Neuronal stem cell (in vitro differentiated cells): ENCODE measurements at regions not wholly inside any gene's neighbourhood (a gene's known extent, or its start where the extent isn't known, plus 50 kb on each side); places are given as distances from the start of the nearest gene placed in this dataset.

Experiments used
- DNase-seq: peaks from one replicate; pipeline ENCODE4 v3.0.0-alpha.2; 2013; ENCODE audit warnings: low spot score
- H2AFZ ChIP-seq: one replicate; pipeline ENCODE4 v1.6.1; 2013; ENCODE audit warnings: mild to moderate bottlenecking, low read length, inconsistent platforms
- H2AK5ac ChIP-seq: 2 replicates; pipeline ENCODE4 v1.6.1; 2013; ENCODE audit warnings: low read depth, mild to moderate bottlenecking, inconsistent platforms, low read length, moderate library complexity, mixed read lengths
- H2BK120ac ChIP-seq: 2 replicates; pipeline ENCODE4 v1.6.1; 2013; ENCODE audit warnings: low read depth, mild to moderate bottlenecking, inconsistent platforms, low read length, moderate library complexity, mixed read lengths
- H2BK12ac ChIP-seq: one replicate; pipeline ENCODE4 v1.6.1; 2013; ENCODE audit warnings: low read length, inconsistent platforms
- H2BK15ac ChIP-seq: 2 replicates; pipeline ENCODE4 v1.6.1; 2013; ENCODE audit warnings: mild to moderate bottlenecking, low read length, inconsistent platforms, mixed read lengths
- H2BK5ac ChIP-seq: one replicate; pipeline ENCODE4 v1.6.1; 2013; ENCODE audit warnings: inconsistent platforms, mild to moderate bottlenecking, low read length, moderate library complexity
- H3K14ac ChIP-seq: one replicate; pipeline ENCODE4 v1.6.1; 2013; ENCODE audit warnings: low read length, inconsistent platforms
- H3K18ac ChIP-seq: 2 replicates; pipeline ENCODE4 v1.6.1; 2013; ENCODE audit warnings: low read length, inconsistent platforms
- H3K23ac ChIP-seq: 2 replicates; pipeline ENCODE4 v1.6.1; 2013; ENCODE audit warnings: low read depth, mild to moderate bottlenecking, mixed read lengths, low read length, inconsistent platforms; ENCODE audit not compliant: poor library complexity
- H3K27ac ChIP-seq: replicated peaks from 3 replicates; pipeline ENCODE4 v1.5.1; 2013; ENCODE audit warnings: low read length, inconsistent platforms
- H3K27me3 ChIP-seq, 3 experiments: 2 replicates each; pipeline ENCODE4 v1.6.1; 2013; ENCODE audit warnings: low read length in 3 of 3, mild to moderate bottlenecking in 2 of 3, inconsistent platforms in 1 of 3, low read depth in 1 of 3, mixed read lengths in 1 of 3, moderate library complexity in 1 of 3; ENCODE audit not compliant: control insufficient read depth in 3 of 3, insufficient read depth in 3 of 3
- H3K36me3 ChIP-seq, 2 donors: replicated peaks in 1 of 2; 2 replicates each; pipeline ENCODE4 v1.6.1; 2013; ENCODE audit warnings: low read length in 2 of 2; ENCODE audit not compliant: control insufficient read depth in 2 of 2, insufficient read depth in 2 of 2
- H3K4ac ChIP-seq: 2 replicates; pipeline ENCODE4 v1.6.1; 2013; ENCODE audit warnings: inconsistent platforms, mild to moderate bottlenecking, low read length, moderate library complexity
- H3K4me1 ChIP-seq, 2 donors: 1 replicate in 1 of 2; 2 replicates in 1 of 2; pipeline ENCODE4 v1.6.1; 2013; ENCODE audit warnings: low read length in 2 of 2, low read depth in 1 of 2; ENCODE audit not compliant: control insufficient read depth in 2 of 2, insufficient read depth in 1 of 2
- H3K4me2 ChIP-seq: one replicate; pipeline ENCODE4 v1.6.1; 2013; ENCODE audit warnings: mild to moderate bottlenecking, low read length, inconsistent platforms; ENCODE audit not compliant: insufficient read depth, poor library complexity, severe bottlenecking
- H3K4me3 ChIP-seq, 2 donors: 2 replicates each; pipeline ENCODE4 v1.5.1; 2013; ENCODE audit warnings: low read length in 2 of 2, mild to moderate bottlenecking in 2 of 2, inconsistent platforms in 1 of 2, moderate library complexity in 1 of 2
- H3K79me1 ChIP-seq: one replicate; pipeline ENCODE4 v1.6.1; 2013; ENCODE audit warnings: low read depth, mild to moderate bottlenecking, inconsistent platforms, low read length, moderate library complexity
- H3K9ac ChIP-seq: one replicate; pipeline ENCODE4 v1.6.1; 2013; ENCODE audit warnings: mild to moderate bottlenecking, low read depth, low read length, inconsistent platforms; ENCODE audit not compliant: poor library complexity
- H3K9me3 ChIP-seq, 2 donors: replicated peaks in 1 of 2; 2 replicates each; pipeline versions ENCODE3 to v1.6.1; 2013; ENCODE audit warnings: low read length in 2 of 2, mild to moderate bottlenecking in 2 of 2, inconsistent platforms in 1 of 2, low read depth in 1 of 2, mixed read lengths in 1 of 2, moderate library complexity in 1 of 2; ENCODE audit not compliant: control insufficient read depth in 2 of 2, insufficient read depth in 1 of 2
- H4K8ac ChIP-seq: one replicate; pipeline ENCODE4 v1.6.1; 2013; ENCODE audit warnings: low read depth, mild to moderate bottlenecking, inconsistent platforms, low read length, moderate library complexity
- H4K91ac ChIP-seq: one replicate; pipeline ENCODE4 v1.6.1; 2013; ENCODE audit warnings: low read length, low read depth, mild to moderate bottlenecking, inconsistent platforms; ENCODE audit not compliant: poor library complexity
- WGBS, 2 donors: extraction: QIAGEN DNeasy Blood & Tissue Kit; methylation state at CpG; one replicate each; pipeline ENCODE4 v1.1.7; 2013; ENCODE audit warnings: missing lambda C conversion rate in 2 of 2, mixed read lengths in 1 of 2; ENCODE audit not compliant: insufficient read length in 2 of 2, insufficient replicate concordance in 1 of 2; ENCODE audit errors: extremely low coverage in 2 of 2; 5-methylcytosine and 5-hydroxymethylcytosine counted together

GRCh38 chr13:107057028-107057631, 489.2 kb upstream of the ARGLU1 start:
- WGBS, 2 donors = no CpG with 5 or more reads among the region's 3 CpGs

GRCh38 chr13:107043021-107043956, 475.4 kb upstream of the ARGLU1 start:
- no peaks in the 10 kb centered on the region for H3K79me1 ChIP-seq
- no peak overlapping the region for H2AFZ ChIP-seq
- H2BK15ac ChIP-seq = no peak overlapping the region
- no peak overlapping the region for H4K91ac ChIP-seq
- H2AK5ac ChIP-seq = no peak overlapping the region
- no peaks in the 10 kb centered on the region for H3K9me3 ChIP-seq
- H3K4ac ChIP-seq = no peak overlapping the region
- H3K36me3 ChIP-seq = no peaks in the 10 kb centered on the region
- no peak overlapping the region for H3K9ac ChIP-seq
- no peak overlapping the region for H2BK12ac ChIP-seq
- H3K14ac ChIP-seq = no peak overlapping the region
- whole genome bisulfite sequencing, 2 donors = no CpG with 5 or more reads among the region's 7 CpGs
- no peak overlapping the region for H2BK5ac ChIP-seq
- H3K4me1 ChIP-seq = no peaks in the 10 kb centered on the region
- no peak overlapping the region for H2BK120ac ChIP-seq
- DNase-seq = no peak
- H3K27ac ChIP-seq = no peak overlapping the region
- no peak overlapping the region for H3K4me2 ChIP-seq
- H3K4me3 ChIP-seq = no peak overlapping the region
- H3K18ac ChIP-seq = no peak overlapping the region
- H3K23ac ChIP-seq = no peak overlapping the region
- H3K27me3 ChIP-seq = no peaks in the 10 kb centered on the region
- H4K8ac ChIP-seq = no peak overlapping the region

More at GRCh38 chr13:107057028-107057631, 489.2 kb upstream of the ARGLU1 start:
- Histone ChIP-seq H3K4me3 (no peak overlapping the region), H4K8ac (no peak overlapping the region), H3K4ac (no peak overlapping the region), H3K79me1 (no peaks in the 10 kb centered on the region), H2BK120ac (no peak overlapping the region), H2AFZ (no peak overlapping the region), H3K23ac (no peak overlapping the region), H2BK12ac (no peak overlapping the region), H3K4me2 (no peak overlapping the region), H3K14ac (no peak overlapping the region), H3K9me3 (no peaks in the 10 kb centered on the region), H3K9ac (no peak overlapping the region), H2BK15ac (no peak overlapping the region), H2AK5ac (no peak overlapping the region), H4K91ac (no peak overlapping the region), H3K27me3 (no peaks in the 10 kb centered on the region), H3K36me3 (no peaks in the 10 kb centered on the region), H3K18ac (no peak overlapping the region), H2BK5ac (no peak overlapping the region), H3K27ac (no peak overlapping the region), H3K4me1 (no peaks in the 10 kb centered on the region)
- DNase-seq = no peak

- WGBS, 2 donors = no CpG with 5 or more reads among the region's 2 CpGs
- Histone ChIP-seq H2BK5ac (no peak overlapping the region), H2AK5ac (no peak overlapping the region), H2BK15ac (no peak overlapping the region), H3K36me3 (no peaks in the 10 kb centered on the region), H2BK12ac (no peak overlapping the region), H3K14ac (no peak overlapping the region), H3K4ac (no peak overlapping the region), H3K4me2 (no peak overlapping the region), H4K91ac (no peak overlapping the region), H3K27me3 (no peaks in the 10 kb centered on the region), H3K79me1 (no peaks in the 10 kb centered on the region), H3K9me3 (peaks cover 0 to 2% of the 10 kb centered on the region in 2 donors), H3K4me3 (no peak overlapping the region), H2AFZ (no peak overlapping the region), H3K9ac (no peak overlapping the region), H3K4me1 (peaks cover 0 to 3% of the 10 kb centered on the region in 2 donors), H4K8ac (no peak overlapping the region), H3K27ac (no peak overlapping the region), H3K18ac (no peak overlapping the region), H2BK120ac (no peak overlapping the region), H3K23ac (no peak overlapping the region)
- DNase-seq = no peak
Observed at GRCh38 chr13:107035778-107036177, 467.8 kb upstream of the ARGLU1 start.

GRCh38 chr13:107035186-107035585, 467.2 kb upstream of the ARGLU1 start:
- H4K91ac ChIP-seq = no peak overlapping the region
- no peaks in the 10 kb centered on the region for H3K79me1 ChIP-seq
- H3K27ac ChIP-seq = no peak overlapping the region
- no peak overlapping the region for H2BK5ac ChIP-seq
- H3K36me3 ChIP-seq = no peaks in the 10 kb centered on the region
- peaks cover 0 to 3% of the 10 kb centered on the region in 2 donors for H3K4me1 ChIP-seq
- no peak overlapping the region for H3K4me3 ChIP-seq
- no peak overlapping the region for H3K14ac ChIP-seq
- H2AK5ac ChIP-seq = no peak overlapping the region
- DNase-seq = no peak
- H3K4me2 ChIP-seq = no peak overlapping the region
- no peak overlapping the region for H4K8ac ChIP-seq
- no peak overlapping the region for H2BK120ac ChIP-seq
- no peak overlapping the region for H3K23ac ChIP-seq
- no peaks in the 10 kb centered on the region for H3K27me3 ChIP-seq
- no peak overlapping the region for H2AFZ ChIP-seq
- no peak overlapping the region for H2BK15ac ChIP-seq
- H3K18ac ChIP-seq = no peak overlapping the region
- no peak overlapping the region for H3K9ac ChIP-seq
- no peak overlapping the region for H2BK12ac ChIP-seq
- whole genome bisulfite sequencing, 2 donors = no CpG with 5 or more reads among the region's 6 CpGs
- H3K9me3 ChIP-seq = peaks cover 0 to 2% of the 10 kb centered on the region in 2 donors
- no peak overlapping the region for H3K4ac ChIP-seq
